ENCODE measurements at regions not wholly inside any gene's neighbourhood (a gene's known extent, or its start where the extent isn't known, plus 50 kb on each side); places are given as distances from the start of the nearest gene placed in this dataset.

- H3K36me3 ChIP-seq (ENCODE audit: insufficient read depth, low read length) = no peaks in the 10 kb centered on the region
- peaks cover 0 to 4% of the 10 kb centered on the region in 2 experiments for H3K9me3 ChIP-seq (ENCODE audit: control insufficient read depth in 1 of 2, insufficient read depth in 1 of 2, low read length in 2 of 2)
- TF ChIP-seq CTCF (IDR thresholded peaks at IDR 0.05) = no peak
- no peaks in the 10 kb centered on the region for H3K4me1 Mint-ChIP-seq (ENCODE audit: low read depth)
- no peaks in the 10 kb centered on the region for H3K27me3 Mint-ChIP-seq
- H3K27ac Mint-ChIP-seq = no peak overlapping the region
- H3K4me3 Mint-ChIP-seq = no peak overlapping the region
- no peak overlapping the region for H3K4me3 ChIP-seq (ENCODE audit: low read length)
- POLR2A ChIA-PET = no interaction called here
- H3K36me3 Mint-ChIP-seq (ENCODE audit: low read depth) = no peaks in the 10 kb centered on the region
- CTCF ChIA-PET = no interaction called here
- DNase-seq = no peak
- peaks cover 6% of the 10 kb centered on the region for H3K9me3 Mint-ChIP-seq
- no peak for ATAC-seq (ENCODE audit: poor library complexity)
- H3K4me1 ChIP-seq (ENCODE audit: insufficient read depth, low read length) = no peaks in the 10 kb centered on the region
- intact Hi-C loops (cut with DNase I, micrococcal nuclease) = no loop called here
- no peaks in the 10 kb centered on the region for H3K27me3 ChIP-seq (ENCODE audit: control insufficient read depth in 1 of 2, insufficient read depth in 2 of 2, low read length in 2 of 2)
- H3K27ac ChIP-seq (ENCODE audit: low read depth in 1 of 2, low read length in 2 of 2) = no peak overlapping the region
These were observed 674.8 kb downstream of the SUCLG1 start for GRCh38 chr2:83784315-83784714.

- Histone ChIP-seq H3K27me3 (ENCODE audit: control insufficient read depth in 1 of 2, insufficient read depth in 2 of 2, low read length in 2 of 2) (no peaks in the 10 kb centered on the region), H3K4me3 (ENCODE audit: low read length) (no peak overlapping the region), H3K4me1 (ENCODE audit: insufficient read depth, low read length) (no peaks in the 10 kb centered on the region), H3K36me3 (ENCODE audit: insufficient read depth, low read length) (no peaks in the 10 kb centered on the region), H3K27ac (ENCODE audit: low read depth in 1 of 2, low read length in 2 of 2) (no peak overlapping the region), H3K9me3 (ENCODE audit: control insufficient read depth in 1 of 2, insufficient read depth in 1 of 2, low read length in 2 of 2) (peaks cover 0 to 4% of the 10 kb centered on the region in 2 experiments)
- peaks cover 6% of the 10 kb centered on the region for H3K9me3 Mint-ChIP-seq
- ATAC-seq (ENCODE audit: poor library complexity) (no peak), DNase-seq (no peak)
- no peaks in the 10 kb centered on the region for H3K4me1 Mint-ChIP-seq (ENCODE audit: low read depth)
- POLR2A ChIA-PET = no interaction called here
- intact Hi-C loops (cut with DNase I, micrococcal nuclease) = no loop called here
- H3K4me3 Mint-ChIP-seq = no peak overlapping the region
- no peak for TF ChIP-seq CTCF (IDR thresholded peaks at IDR 0.05)
- CTCF ChIA-PET = no interaction called here
- no peaks in the 10 kb centered on the region for H3K36me3 Mint-ChIP-seq (ENCODE audit: low read depth)
- H3K27me3 Mint-ChIP-seq = no peaks in the 10 kb centered on the region
- H3K27ac Mint-ChIP-seq = no peak overlapping the region
These were observed 677.0 kb downstream of the SUCLG1 start for GRCh38 chr2:83782122-83782521.

GRCh38 chr2:83764447-83765005, 694.6 kb downstream of the SUCLG1 start:
- H3K4me3 Mint-ChIP-seq = no peak overlapping the region
- POLR2A ChIA-PET = no interaction called here
- peaks cover 4% of the 10 kb centered on the region for H3K36me3 Mint-ChIP-seq (ENCODE audit: low read depth)
- intact Hi-C loops (cut with DNase I, micrococcal nuclease) = no loop called here
- CTCF ChIA-PET = no interaction called here
- TF ChIP-seq CTCF (IDR thresholded peaks at IDR 0.05) = no peak
- H3K27ac Mint-ChIP-seq = no peak overlapping the region
- no peak overlapping the region for H3K27ac ChIP-seq (ENCODE audit: low read depth in 1 of 2, low read length in 2 of 2)
- peaks cover 0 to 6% of the 10 kb centered on the region in 2 experiments for H3K9me3 ChIP-seq (ENCODE audit: control insufficient read depth in 1 of 2, insufficient read depth in 1 of 2, low read length in 2 of 2)
- H3K27me3 Mint-ChIP-seq = no peaks in the 10 kb centered on the region
- H3K36me3 ChIP-seq (ENCODE audit: insufficient read depth, low read length) = no peaks in the 10 kb centered on the region
- ATAC-seq (ENCODE audit: poor library complexity) (no peak), DNase-seq (no peak)
- no peak overlapping the region for H3K4me3 ChIP-seq (ENCODE audit: low read length)
- H3K9me3 Mint-ChIP-seq = peaks cover 23% of the 10 kb centered on the region
- no peaks in the 10 kb centered on the region for H3K4me1 Mint-ChIP-seq (ENCODE audit: low read depth)
- no peaks in the 10 kb centered on the region for H3K4me1 ChIP-seq (ENCODE audit: insufficient read depth, low read length)
- H3K27me3 ChIP-seq (ENCODE audit: control insufficient read depth in 1 of 2, insufficient read depth in 2 of 2, low read length in 2 of 2) = no peaks in the 10 kb centered on the region
